Fibroblast of skin of left quadriceps (primary cell): ENCODE measurements at regions not wholly inside any gene's neighbourhood (a gene's known extent, or its start where the extent isn't known, plus 50 kb on each side); places are given as distances from the start of the nearest gene placed in this dataset.
"Not testable (repeated sequence)": the region's sequence is repeated elsewhere in the genome, so short reads cannot be mapped to it uniquely, and the experiment has no call there.

ENCODE experiments used
- DNase-seq, 2 experiments: peaks; one replicate each; pipeline ENCODE4 v3.0.0-alpha.2; 2013; ENCODE audit warnings: low read depth in 2 of 2

DNA sequence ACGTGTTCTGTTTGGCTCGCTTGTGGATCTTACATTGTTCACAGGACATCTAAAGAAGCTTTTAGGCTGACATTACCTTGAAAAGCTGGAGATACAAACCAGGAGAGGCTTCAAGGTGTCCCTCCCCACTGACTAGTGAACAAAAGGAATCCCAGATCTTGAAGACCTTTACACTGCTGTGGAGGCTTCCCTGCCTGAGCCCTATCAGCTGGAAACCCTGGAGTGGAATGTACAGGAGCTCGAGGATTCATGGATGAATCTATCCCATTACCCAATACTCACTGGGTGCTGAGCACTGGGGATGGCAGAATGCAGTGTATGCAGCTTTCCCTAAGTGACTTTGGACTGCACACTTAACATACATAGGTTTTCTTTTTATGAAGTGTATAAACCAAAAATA lies 82.3 kb upstream of the MFGE8 start:
- DNase-seq, result no peak

DNA sequence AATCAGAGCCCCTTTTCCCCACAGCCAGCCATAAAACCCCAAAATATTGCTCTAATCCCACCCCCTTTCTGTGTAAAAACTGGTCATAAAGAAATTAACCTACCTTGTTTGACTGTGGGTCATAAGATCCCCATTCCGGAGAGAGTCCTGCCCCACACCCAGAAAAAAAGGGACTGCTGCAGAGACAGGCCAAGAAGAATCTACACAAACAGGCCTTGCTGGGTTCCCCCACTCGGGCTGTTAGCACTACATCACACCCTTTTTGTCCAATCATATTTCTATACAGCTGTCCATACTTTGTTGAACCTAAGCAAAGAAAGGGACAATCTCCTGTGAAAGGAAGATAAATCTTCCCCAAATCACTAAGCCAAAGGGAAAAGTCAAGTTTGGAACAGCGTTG lies 84.4 kb upstream of the MFGE8 start:
- no peak for DNase-seq

DNA sequence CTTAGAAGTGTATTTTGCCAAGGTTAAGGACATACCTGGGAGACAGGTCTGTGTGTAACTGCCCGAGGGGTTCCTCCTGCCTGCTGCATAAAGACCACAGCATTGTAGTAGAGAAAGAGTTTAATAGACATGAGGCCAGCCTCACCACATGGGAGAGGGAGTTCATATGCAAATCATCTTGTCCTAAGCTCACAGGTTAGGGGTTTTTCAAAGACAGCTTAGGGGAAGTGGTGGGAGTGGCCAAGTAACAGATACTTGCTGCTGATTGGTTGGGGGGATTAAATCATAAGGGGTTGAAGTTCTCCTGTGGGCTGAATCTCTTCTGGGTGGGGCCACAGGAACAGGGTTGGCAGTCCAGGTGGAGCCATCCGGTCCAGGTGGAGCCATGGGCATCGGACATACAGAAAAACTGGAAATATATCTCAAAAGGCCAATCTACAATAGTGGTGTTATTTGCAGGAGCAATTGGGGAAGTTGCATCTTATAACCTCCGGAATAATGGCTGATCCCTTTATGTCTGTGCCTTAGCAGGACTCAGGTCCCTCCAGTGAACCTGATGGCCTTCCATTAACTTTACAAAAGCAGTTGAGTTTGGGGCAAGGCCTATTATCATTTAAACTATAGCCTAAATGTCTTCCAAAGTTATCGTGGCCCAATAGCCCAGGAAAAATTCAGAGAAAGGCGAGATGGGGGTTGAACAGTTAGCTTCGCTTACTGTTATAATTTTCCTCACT lies 86.0 kb upstream of the MFGE8 start:
- no peak for DNase-seq

DNA sequence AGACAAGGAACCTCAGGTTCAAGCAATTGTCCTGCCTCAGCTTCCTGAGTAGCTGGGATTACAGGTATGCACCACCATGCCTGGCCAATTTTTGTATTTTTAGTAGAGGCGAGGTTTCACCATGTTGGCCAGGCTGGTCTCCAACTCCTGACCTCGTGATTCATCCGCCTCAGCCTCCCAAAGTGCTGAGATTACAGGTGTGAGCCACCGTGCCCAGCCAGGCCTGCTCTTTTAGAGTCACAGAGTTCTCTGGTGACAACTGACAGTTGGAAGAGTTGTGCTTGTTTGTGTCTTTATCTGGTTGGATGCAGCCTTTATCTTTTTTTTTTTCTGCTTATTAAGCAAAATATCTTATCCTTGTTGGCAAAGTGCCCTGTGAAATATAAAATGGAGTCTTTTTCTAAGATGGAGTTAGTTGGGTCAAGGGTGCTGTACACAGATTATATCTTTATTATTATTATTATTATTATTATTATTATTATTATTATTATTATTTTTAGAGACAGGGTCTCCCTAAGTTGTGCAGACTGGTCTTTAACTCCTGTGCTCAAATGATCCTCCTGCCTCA lies 86.5 kb upstream of the ABHD2 start:
- DNase-seq, result not testable (repeated sequence)

DNA sequence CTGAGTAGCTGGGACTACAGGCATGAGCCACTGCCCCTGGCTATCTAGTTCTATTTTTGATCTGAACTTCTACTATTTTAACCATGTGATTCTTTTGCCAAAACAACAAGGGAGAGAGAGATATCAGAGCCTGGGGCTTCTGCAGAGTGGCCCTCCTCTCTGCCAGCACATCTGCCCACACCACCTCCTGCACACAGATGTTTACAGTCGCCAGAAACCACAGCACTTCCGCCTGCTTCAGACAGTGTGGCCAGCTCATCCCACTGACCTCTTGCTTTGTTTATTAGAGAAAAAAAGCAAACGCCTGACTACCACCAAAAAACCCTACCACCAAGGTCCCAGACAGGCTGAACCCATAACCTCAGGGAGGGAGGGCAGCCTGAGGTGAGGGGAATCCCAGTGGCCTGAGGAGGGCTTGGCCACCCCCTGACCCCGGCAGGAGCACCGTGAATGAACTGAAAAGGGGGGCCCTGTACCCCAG lies 85.9 kb upstream of the ABHD2 start:
- no peak for DNase-seq

DNA sequence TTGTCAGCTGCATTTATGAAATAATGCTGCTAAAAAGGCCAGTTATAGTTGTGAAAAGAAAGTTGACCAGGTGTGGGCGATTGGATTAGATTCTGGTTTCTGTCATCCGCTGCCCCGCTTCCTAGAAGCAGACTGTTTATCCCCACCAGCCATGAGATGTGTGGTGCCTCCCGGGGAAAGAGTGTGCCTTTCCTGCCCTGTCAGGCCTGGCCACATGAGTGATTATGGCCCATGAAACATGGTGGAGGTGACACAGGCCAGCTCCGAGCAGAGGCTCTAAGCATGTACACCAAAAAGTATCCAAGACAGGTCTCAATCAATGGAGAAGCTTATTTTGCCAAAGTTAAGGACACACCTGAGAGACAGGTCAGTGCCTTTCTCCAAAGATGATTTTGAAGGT lies 85.4 kb upstream of the ABHD2 start:
- no peak for DNase-seq

DNA sequence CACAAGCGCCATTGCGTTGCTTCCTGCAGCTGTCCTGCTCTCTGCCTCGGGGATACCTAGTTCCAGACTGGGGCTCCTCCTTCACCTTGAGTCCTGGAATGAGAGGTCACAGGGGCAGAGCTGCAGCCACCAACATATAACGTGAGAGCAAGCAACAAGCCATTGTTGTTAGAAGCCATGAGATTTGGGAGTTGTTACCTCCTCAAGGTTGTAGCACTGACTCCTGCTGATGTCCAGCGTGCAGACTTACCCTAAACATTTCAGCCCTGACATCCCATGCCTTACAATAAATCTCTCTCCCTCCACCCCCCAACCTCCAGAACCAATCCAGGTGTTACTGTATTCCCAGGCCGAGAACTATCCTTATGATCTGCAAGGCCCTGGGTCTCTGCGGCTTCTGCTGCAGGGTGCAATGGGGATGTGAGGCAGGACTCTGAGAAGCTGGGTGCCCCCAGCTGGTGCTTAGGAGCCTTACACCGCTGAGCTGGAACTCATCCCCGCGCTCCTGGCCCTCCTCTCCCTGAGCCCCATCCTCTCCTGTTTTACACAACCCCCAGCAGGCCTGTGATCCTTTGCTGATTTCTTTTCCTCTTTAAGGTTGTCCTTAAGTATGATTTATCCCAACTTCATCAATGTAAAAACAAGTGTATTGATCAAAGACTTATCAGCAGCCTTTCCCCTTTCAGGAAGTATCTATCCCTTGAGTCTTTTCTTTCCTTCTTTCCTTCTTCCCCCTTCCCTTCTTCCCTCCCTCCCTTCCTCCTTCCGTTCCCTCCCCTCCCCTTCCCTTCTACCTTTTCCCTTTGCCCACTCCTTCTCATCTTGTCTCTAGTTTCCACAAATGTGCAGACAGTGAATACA lies 84.2 kb upstream of the ABHD2 start:
- DNase-seq, result peak in 1 of 2 experiments; percentile 38

DNA sequence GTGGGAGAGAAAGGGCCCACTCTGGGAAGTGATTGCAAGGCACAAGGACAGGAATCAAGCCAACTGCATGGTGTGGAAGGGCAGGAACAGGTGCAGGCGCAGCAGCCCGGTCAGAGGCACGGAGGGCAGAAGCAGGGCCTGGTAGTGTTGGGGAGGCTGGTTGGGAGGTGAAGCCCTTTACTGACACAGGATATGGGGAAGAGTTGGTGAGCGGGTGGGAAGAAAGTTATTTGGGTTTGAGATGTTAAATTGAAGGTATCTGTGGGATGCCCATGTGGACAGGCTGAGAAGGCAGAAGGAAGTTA lies 83.6 kb upstream of the ABHD2 start:
- DNase-seq, result no peak

DNA sequence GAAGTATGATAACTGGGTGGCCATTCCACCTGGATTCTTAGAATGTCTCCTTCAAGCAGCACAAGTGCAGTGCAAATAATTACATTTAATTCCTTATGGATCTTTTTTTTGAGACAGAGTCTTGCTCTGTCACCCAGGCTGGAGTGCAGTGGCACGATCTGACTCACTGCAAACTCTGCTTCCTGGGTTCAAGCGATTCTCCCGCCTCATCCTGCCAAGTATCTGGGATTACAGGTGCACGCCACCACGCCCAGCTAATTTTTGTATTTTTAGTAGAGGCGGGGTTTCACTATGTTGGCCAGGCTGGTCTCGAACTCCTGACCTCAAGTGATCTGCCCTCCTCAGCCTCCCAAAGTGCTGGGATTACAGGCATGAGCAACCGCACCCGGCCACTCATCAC lies 80.7 kb upstream of the ABHD2 start:
- DNase-seq, result not testable (repeated sequence)

DNA sequence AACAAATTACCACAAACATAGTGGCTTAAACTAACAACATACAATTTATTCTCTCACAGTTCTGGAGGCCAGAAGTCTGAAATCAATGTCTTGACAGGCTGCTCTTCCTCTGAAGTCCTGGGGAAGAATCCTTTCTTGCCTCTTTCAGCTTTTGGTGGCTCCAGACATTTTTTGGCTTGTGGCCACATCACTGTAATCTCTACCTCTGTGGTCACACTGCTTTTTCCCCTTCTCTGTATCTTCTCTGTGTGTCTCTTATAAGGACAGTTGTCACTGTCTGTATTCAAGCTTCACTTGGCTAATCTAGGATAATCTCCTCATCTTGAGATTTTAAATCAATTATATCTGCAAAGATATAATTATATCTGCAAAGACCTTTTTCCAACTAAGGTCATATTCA lies 80.3 kb upstream of the ABHD2 start:
- DNase-seq, result no peak

DNA sequence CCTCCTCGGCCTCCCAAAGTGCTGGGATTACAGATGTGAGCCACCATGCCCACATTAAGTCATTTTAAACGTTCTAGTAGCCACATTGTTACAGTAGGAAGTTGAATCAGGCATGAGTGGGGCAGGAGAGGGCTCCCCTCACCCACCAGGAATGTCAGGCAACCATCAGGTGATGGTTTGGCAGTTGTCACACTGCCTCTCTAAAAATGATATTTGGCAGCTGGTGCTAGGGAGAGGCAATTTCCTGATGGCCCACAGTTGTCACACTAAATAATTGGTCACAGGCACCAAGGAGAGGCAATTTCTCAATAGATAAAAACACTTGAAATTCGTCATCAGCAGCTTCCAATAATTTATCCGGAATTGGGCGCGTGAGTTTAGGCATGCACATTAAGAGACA lies 79.2 kb upstream of the ABHD2 start:
- no peak for DNase-seq

DNA sequence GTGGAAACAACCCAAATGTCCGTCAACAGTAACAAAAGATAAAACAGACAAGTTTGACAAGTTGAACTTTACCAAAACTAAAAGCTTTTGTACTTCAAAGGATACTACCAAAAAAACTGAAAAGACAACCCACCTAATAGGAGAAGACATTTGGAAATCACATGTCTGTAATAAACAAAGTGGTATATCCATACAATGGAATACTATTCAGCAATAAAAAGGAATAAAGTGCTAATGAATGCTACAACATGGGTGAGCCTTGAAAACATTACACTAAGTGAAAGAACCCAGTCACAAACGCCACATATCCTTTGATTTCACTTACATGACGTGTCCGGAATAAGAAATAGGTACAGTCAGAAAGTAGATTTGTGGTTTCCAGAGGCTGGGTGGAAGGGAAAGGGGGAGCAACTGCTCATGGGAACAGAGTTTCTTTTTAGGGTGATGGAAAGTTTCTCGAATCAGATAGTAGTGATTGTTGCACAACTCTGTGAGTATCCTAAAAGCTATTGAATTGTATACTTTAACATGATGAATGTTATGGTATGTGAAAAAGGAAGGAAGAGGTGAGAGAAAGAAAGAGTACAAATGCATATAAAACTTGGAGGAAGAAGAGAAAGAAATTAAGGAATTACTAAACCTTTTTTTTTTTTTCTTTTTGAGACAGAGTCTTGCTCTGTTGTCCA lies 72.7 kb upstream of the ABHD2 start:
- no peak for DNase-seq

DNA sequence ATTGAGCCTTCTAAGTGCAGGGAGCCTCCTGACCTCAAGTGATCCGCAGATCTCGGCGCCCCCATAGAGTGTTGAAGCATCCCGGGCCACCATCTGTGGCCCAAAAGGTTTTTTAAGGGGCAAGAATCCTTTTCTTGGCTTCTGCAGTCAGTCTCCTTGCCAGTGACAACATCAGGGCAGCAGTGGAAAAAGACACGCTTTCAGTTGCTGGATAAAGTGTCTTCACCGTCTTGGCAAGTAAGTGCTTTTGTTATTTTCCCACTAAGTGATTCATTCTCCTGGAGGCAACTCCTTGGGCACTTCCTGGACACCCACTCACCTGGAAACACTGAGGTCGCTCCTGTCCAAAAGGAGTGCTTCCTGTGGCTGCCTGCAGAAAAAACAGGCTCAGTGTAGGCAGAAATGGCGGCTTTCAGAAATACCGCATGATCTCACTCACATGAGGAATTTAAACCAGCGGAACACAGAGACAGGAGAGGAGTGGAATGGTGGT lies 71.7 kb upstream of the ABHD2 start:
- DNase-seq, result no peak

DNA sequence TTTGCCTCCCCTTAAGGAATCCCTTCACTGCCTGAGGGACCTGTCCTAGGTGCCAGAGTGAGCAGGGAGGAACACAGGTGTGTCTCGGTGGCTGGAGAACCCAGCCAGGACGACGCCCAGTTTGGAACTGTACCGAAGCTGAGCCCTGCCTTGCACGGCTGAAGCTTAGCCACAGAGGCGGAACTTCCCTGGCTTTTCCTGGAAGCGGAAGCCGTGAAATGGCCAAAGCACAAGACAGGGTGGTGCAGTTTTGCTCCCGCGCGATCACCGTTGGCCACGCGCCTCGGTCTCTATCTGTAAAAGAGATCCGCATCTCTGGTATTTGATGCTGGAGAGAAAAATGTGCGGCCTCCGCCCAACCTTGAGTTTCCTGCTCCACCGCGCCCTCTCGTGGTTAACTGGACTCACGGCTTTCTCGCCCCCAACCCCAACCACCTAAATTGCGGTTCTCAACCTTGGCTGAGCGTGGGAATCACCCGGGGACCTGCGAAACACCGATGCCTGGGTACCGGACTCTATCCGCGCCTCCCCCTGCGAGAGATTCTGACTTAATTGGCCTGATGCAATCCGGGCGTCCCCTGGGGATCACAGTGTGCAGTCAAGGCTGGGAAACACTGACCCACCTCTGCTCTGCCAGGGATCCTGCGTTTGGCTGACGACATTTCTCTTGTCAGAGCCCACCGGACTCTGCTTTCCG lies 70.7 kb upstream of the ABHD2 start:
- peak; percentile 51 to 53 for DNase-seq

DNA sequence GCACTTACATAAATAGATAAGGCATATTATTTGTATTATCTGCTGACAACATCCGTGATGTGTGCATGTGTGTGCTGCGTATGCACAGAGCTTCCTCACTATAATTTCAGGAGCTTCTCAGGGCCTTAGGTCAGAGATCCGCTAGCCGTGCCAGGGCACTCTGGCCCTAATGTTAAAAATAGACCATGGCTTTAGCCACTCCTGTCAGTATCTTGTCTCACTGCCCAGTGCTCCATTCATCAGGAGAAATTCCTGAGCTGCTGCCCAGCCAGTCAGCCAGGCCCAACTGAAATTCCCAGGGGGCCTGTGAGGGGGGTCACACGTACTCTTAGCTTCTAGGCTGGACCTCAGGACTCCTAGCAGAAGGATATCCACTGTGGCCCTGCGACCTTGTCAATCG lies 70.0 kb upstream of the ABHD2 start:
- DNase-seq, result no peak

DNA sequence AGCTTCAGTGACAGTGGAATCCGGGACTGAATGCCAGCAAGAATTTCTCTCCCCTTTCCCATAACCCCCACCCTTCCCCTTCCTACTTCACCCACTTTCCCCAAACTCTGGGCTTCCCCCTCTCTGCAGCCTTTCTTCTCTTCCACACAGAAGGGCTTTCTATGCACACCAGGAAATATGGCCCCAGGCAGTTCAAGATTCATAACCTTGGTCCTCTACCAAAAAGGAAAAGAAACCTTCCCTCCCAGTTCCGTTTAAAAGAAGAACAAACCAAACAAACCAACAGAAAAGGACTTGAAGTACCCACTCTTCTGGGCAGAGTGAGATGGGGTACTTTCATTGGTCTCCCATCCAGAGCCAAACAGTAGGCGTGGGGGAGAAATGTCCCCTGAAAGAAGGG lies 68.8 kb upstream of the ABHD2 start:
- no peak for DNase-seq

DNA sequence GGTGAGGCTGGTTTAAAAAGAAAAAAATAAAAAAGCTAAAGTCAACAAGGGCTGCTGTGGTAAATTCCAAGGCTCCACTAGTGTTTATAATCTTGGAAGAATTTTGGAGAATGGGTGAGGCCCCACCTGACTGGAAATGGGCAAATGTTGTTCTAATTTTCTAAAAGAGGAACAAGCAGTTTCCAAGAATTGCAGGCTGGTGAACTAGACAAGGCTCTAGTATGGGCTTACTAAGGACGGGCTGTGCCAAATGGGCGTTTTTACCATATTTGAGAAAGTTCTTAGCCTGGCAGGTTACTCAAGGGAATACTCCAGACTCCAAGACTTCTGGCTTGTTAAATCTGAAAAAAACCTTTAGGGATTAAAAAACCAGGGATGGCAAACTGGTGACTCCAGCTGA lies 67.0 kb upstream of the ABHD2 start:
- no peak for DNase-seq

DNA sequence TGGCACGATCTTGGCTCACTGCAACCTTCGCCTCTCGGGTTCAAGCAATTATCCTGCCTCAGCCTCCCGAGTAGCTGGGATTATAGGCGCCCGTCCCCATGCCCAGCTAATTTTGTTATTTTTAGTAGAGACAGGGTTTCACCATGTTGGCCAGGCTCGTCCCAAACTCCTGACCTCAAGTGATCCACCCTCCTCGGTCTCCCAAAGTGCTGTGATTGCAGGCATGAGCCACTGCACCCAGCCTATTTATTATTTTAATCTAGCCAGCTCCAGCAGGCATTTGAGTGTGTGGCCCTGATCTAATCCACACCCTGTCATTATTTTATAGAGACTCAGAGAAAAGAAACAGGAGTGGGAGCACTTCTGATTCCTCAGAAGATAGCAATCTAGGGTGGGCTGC lies 66.4 kb upstream of the ABHD2 start:
- not testable (repeated sequence) for DNase-seq

DNA sequence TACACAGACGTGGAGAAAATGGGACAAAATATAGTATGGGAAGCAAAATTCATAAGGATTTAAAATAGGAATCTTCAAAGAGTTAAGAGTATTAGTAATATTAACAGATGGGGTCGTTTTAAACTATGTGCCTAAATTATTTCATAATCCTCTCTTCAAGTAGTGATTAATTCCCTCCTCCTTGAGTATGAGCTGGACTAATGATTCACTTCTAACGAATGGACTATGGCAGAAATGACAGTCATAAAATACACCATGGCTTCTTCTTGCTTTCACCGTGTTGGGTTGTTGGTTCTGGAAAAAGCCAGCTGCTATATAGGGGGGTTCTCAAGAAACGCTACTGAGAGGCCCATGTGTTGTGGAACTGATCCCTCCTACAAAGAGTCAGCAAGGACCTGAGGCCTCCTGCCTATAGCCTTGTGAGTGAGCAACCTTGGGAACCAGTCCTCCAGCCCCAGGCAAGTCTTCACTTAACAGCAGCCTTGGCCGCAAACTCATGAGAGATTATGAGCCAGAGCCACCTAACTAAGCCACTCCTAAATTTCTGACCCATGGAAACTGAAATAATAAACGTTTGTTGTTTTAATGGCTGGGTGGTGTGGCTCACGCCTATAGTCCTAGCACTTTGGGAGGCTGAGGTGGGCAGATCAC lies 64.8 kb upstream of the ABHD2 start:
- no peak for DNase-seq

DNA sequence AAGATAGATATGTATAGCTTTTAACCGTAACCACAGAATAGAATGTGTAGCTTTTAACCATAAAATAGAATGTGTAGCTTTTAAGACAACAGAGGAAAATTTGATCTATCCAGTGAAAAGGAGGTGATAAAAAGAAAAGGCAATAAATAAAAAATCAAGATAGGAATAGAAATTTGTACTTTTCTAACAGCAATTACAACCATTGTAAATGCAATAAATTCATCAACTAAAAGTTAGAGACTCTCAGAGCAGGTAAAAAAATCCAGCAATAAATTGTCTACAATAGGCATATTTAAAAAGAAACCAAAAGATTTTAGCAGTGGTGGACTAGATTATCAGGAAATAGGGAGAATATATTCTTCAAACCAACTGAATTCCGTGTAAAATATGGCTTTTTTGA lies 63.8 kb upstream of the ABHD2 start:
- no peak for DNase-seq

DNA sequence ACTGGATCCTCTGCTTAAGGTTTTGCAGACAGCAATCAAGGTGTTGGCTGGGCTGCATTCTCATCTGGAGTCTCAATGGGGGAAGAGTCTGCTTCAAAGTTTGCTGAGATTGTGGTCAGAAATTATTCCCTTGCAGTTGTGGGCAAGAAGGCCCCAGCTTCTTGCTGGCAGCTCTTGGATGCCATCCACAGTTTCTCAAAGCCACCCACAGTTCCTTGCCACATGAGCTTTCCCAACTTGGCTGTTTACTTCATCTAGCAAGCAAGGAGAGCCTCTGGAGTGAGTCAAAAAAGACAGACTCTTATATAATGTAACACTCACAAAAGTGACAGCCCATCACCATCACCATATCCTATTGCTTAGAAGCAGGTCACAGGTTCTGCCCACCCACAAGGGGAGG lies 62.1 kb upstream of the ABHD2 start:
- DNase-seq, result no peak
